Pulmonary artery endothelial cell (primary cell): ENCODE measurements at regions not wholly inside any gene's neighbourhood (a gene's known extent, or its start where the extent isn't known, plus 50 kb on each side); places are given as distances from the start of the nearest gene placed in this dataset.

Source experiments
- DNase-seq: peaks from one replicate; pipeline ENCODE4 v3.0.0-alpha.2; 2011; ENCODE audit warnings: low read depth, low spot score

DNA sequence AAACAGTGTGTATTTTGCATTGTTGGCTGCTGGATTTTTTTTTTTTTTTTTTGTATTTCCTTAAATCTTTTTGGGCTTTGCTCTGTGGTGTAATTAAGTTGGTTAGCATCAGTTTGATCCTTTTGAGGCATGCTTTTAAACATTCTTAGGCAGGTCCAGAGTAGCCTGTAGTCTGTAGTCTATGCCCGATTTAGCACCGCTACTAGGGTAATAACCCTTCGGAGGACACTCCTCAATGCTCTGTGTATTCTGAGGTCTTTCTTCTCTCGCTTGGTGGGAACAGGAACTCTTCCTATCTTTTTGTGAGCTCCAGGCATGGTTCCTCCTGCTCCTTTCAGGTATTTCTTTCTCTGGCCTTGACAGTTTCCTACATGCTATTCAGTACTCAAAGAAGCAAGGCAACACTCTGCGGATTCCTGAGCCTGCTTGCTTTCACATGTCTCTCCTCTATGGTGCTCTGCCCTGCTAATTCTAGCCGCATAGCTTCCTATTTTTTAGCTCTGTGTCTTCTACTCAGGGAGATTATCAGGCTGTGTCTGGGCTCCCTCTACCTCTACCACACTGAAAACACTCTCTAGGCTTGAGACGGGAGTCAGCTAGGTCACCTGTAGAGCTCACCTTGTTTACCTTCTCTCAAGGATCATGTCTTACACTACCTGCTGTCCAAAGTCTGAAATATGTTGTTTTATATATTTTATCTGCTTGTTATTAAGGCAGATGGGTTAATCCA is 195.1 kb downstream of the NDFIP2 start:
- DNase-seq = no peak

DNA sequence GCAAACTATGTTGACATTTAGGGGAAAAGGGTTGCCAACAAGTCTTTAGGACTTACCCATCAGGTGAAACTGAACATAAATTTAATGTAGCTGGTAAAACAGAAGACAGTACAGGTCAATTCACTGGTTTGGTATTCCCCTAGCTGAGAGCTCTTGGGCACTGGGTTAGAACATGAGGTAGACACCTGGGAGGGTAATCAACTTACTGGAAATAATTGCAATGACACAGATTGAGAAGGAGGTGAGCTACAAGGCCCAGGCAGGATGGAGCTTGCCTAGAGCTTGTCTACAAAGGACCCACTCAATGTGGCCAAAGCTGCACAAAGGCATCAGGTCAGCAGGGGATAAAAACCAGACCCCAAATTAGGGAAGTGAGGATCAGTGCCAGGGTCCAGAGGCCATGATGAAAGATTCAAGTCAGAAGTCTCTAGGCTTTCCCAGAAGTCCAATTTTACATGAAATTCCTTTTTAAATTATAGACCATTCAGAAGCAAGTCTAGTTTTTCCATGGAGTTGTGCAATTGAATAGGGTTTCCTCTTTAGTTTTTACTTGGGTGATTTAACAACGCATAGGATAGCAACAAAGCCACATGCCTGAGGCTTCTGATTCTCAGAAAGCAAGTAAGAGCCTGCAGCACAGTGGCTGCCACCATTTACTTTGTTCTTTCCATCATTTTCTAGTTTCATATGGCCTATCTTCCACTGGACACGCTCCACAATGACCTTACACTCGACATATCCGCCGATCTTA is 194.0 kb downstream of the NDFIP2 start:
- no peak for DNase-seq

DNA sequence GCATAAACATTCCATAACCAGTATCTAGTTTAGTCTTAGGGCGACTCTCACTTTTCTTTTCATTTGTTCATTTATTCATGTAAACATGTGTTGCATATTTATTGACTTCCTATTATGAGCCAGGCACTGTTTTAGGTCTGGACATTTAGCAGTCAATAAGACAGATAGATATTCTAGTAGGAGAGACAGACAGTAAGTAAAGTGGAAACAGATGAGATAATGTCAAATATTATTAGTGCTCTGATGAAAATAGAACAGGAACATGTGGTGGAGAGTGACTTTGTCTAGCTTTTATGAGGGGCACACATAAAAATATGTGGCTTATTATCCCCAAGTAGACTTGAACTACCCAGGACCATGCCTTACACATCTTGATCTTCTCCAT is 193.0 kb downstream of the NDFIP2 start:
- no peak for DNase-seq

GRCh38 chr13:79673310-79673992 is 192.5 kb downstream of the NDFIP2 start:
- no peak for DNase-seq

GRCh38 chr13:79671420-79671819 is 190.5 kb downstream of the NDFIP2 start:
- DNase-seq = no peak

DNA sequence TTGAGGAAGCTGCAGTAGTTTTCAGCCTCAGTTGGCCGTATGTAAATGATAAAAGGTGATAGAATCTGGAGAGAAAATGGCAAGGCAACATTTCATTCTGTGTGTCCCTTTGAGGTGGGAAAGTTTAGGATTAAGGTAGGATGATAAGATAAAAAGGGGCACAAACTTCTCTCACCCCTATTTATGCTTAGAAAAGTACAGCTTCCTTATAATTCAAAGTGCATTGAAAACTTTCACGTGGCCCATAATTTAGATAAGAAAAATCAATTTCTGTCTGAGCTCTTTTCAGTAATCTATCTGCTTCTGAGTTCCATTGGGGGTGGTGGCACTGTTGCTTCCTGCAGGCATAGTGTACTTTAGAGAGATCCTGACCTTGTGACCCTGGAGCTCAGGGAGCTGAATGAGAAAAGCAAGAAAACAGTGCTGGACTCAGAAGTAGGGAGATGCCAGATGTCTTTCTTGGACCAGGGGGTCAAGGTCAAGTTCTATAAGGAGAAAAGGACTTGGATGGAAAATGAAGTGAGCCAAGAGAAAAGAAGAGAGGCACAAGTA is 187.3 kb downstream of the NDFIP2 start:
- DNase-seq = no peak

GRCh38 chr13:79667771-79668170 is 186.8 kb downstream of the NDFIP2 start:
- DNase-seq = no peak

GRCh38 chr13:79663977-79664636 is 183.2 kb downstream of the NDFIP2 start:
- no peak for DNase-seq

- DNase-seq = no peak
Observed at GRCh38 chr13:79663435-79663834, 182.5 kb downstream of the NDFIP2 start.

- no peak for DNase-seq
Observed at GRCh38 chr13:79662882-79663281, 181.9 kb downstream of the NDFIP2 start.

GRCh38 chr13:79660361-79660760 is 179.4 kb downstream of the NDFIP2 start:
- DNase-seq = no peak

DNA sequence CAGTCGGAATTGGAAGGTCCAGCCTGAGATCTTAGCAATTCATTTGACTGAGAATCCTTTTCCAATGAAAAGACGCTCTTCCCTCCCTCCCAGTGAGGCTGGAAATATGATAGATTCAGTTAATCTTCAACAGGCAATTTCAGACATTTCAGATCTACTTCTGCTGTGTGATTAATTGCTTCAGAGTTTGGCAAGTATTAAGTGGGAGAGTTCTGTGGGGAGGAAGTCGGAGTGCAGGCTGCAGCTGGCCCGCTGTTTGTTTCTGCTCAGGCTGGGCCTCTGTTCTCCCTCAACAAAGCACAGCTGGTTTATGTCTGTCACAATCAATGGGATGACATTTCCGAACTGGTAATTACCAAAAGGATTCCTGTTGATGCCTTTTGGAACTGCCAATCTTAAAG is 178.2 kb downstream of the NDFIP2 start:
- peak; percentile 13 for DNase-seq

DNA sequence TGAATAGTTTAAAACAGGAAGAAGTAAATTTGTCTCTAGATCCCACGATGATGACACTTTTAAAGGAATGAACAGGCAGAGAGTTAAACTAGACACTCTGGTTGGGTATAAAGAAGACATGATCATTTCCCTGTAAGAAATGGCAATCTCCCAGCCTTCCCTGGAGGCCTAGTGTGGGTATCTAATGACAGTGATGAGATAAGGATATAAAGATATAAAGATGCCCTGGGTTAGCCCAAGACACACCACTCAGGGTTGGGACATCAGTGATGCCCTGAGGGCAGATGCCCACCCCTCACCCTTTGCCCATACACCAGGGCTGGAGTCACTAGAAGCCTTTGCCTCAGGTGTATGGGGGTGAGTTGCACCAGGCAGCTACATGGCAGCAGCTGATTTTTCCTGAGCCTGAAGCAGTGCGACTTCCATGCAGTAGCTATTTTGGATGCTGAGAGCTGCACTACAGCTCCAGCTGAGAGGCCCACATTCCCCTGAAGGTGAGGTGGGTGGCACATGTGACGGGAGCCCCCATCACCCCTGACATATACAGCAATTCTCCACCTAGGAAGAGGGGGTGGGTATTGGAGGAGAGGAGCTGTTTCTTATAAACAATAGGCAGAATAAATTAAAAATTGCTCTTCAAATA is 177.5 kb downstream of the NDFIP2 start:
- no peak for DNase-seq

- DNase-seq = no peak
Observed at GRCh38 chr13:79655509-79655908, 174.6 kb downstream of the NDFIP2 start.

- no peak for DNase-seq
Observed at GRCh38 chr13:79654520-79654919, 173.6 kb downstream of the NDFIP2 start.

- DNase-seq = no peak
Observed at GRCh38 chr13:79650688-79651087, 169.7 kb downstream of the NDFIP2 start.

- no peak for DNase-seq
Observed at GRCh38 chr13:79648191-79648590, 167.2 kb downstream of the NDFIP2 start.

- DNase-seq = peak; percentile 80
Observed at GRCh38 chr13:79647533-79647932, 166.6 kb downstream of the NDFIP2 start.

DNA sequence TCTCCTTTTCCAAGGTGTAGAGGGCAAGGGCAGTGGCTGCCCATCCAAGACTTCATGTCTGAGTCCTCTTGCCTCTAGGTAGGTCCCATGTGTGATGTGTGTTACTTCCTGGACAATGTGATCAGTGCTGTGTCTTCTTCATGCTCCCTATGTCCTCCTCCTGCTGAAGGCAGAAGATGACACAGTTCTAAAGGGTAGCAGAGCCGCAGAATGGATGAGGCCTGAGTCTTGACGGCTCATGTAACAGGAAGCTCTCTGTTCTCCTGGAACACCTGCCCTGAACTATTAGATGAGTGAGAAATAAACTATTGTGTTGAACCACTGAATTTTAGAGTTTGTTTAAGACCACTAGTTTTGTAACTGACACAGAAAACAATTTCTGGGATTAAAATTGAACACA is 165.9 kb downstream of the NDFIP2 start:
- DNase-seq = no peak

DNA sequence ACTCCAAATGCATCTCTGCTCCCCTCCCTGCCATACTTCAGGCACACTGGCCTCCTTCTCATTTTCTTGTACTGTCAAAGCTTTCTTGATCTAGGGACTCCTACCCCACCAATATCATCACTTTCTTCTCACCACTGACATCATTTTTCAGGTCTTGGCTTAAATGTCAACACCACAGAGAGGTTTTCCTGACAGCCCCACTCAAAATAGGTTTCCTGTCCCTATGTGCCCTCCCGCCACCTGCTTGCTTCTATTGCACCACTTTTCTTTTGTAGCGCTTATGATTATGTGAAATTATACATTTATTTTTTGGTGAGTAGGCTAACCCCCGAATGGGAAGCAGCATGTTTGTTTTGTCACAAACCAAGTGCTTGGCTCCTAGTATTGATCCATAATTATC is 164.6 kb downstream of the NDFIP2 start:
- DNase-seq = no peak

- DNase-seq = no peak
Observed at GRCh38 chr13:79642596-79642995, 161.6 kb downstream of the NDFIP2 start.
